Uterus (tissue), 3 donors: ENCODE measurements at regions not wholly inside any gene's neighbourhood (a gene's known extent, or its start where the extent isn't known, plus 50 kb on each side); places are given as distances from the start of the nearest gene placed in this dataset.

Source experiments
- DNase-seq, 2 donors: peaks; one replicate each; pipeline ENCODE4 v3.0.0-alpha.2; 2019 to 2020
- H3K27ac ChIP-seq, 2 donors: fragments of 200-600 bp; sonication (generic); 1 replicate in 1 of 2; 2 replicates in 1 of 2; pipeline ENCODE4 v1.5.1; 2016 to 2018
- H3K27me3 ChIP-seq, 2 donors: fragments of 200-600 bp; sonication (generic); one replicate each; pipeline ENCODE4 v1.5.1; 2018 to 2019; ENCODE audit warnings: control low read depth in 1 of 2
- H3K36me3 ChIP-seq, 2 donors: fragments of 200-600 bp; sonication (generic); one replicate each; pipeline ENCODE4 v1.5.1; 2019; ENCODE audit warnings: control low read depth in 1 of 2
- H3K4me1 ChIP-seq, 2 donors: fragments of 200-600 bp; sonication (generic); one replicate each; pipeline ENCODE4 v1.5.1; 2018 to 2019; ENCODE audit warnings: control low read depth in 1 of 2
- H3K4me3 ChIP-seq, 2 donors: fragments of 200-600 bp; sonication (generic); 1 replicate in 1 of 2; 2 replicates in 1 of 2; pipeline ENCODE4 v1.5.1; 2018 to 2019; ENCODE audit warnings: mild to moderate bottlenecking in 1 of 2
- H3K9me3 ChIP-seq, 2 donors: fragments of 200-600 bp; sonication (generic); one replicate each; pipeline ENCODE4 v1.5.1; 2019; ENCODE audit warnings: control low read depth in 1 of 2
- CTCF ChIP-seq, 4 experiments: fragments of 200-600 bp in 2 of 4; fragments of 450-650 bp in 2 of 4; sonication (generic) in 2 of 4; IDR thresholded peaks; one replicate each; pipeline ENCODE4 v1.5.1; 2016 to 2019; ENCODE audit warnings: antibody characterized with exemption in 4 of 4, mild to moderate bottlenecking in 2 of 4, moderate library complexity in 1 of 4
- POLR2A ChIP-seq, 2 donors: fragments of 450-650 bp; IDR thresholded peaks; one replicate each; pipeline ENCODE4 v1.6.1; 2016; ENCODE audit warnings: antibody characterized with exemption in 2 of 2, mild to moderate bottlenecking in 1 of 2, moderate library complexity in 1 of 2
- intact Hi-C: fragments of 100-400 bp; cut with DNase I; formaldehyde crosslinking; loops from one replicate; pipeline ENCODE4 v1.15.1; 2023; ENCODE audit warnings: low total_unique reads
- donor health status: DM: yes; HTN: yes; CAD: no.

- H3K27ac ChIP-seq, result no peak overlapping the region
- no peaks in the 10 kb centered on the region for H3K27me3 ChIP-seq
- no peak for DNase-seq
- H3K9me3 ChIP-seq, result no peaks in the 10 kb centered on the region
- no peak for TF ChIP-seq POLR2A (IDR thresholded peaks at IDR 0.05)
- TF ChIP-seq CTCF (IDR thresholded peaks at IDR 0.05), result no peak
- no peaks in the 10 kb centered on the region for H3K36me3 ChIP-seq
- H3K4me1 ChIP-seq, result no peaks in the 10 kb centered on the region
- no peak overlapping the region for H3K4me3 ChIP-seq
- intact Hi-C loops, result no loop called here
Measured at GRCh38 chr3:145719114-145719513, 441.9 kb downstream of the PLOD2 start.

GRCh38 chr3:145721273-145721805, 439.6 kb downstream of the PLOD2 start:
- intact Hi-C loops, result no loop called here
- no peak for TF ChIP-seq CTCF (IDR thresholded peaks at IDR 0.05)
- TF ChIP-seq POLR2A (IDR thresholded peaks at IDR 0.05), result no peak
- H3K36me3 ChIP-seq, result no peaks in the 10 kb centered on the region
- no peak overlapping the region for H3K4me3 ChIP-seq
- no peak for DNase-seq
- H3K4me1 ChIP-seq, result no peaks in the 10 kb centered on the region
- no peak overlapping the region for H3K27ac ChIP-seq
- no peaks in the 10 kb centered on the region for H3K27me3 ChIP-seq
- H3K9me3 ChIP-seq, result no peaks in the 10 kb centered on the region

GRCh38 chr3:145721815-145722214, 439.2 kb downstream of the PLOD2 start:
- no peak overlapping the region for H3K4me3 ChIP-seq
- TF ChIP-seq CTCF (IDR thresholded peaks at IDR 0.05) (no peak), POLR2A (IDR thresholded peaks at IDR 0.05) (no peak)
- no peaks in the 10 kb centered on the region for H3K4me1 ChIP-seq
- no peaks in the 10 kb centered on the region for H3K9me3 ChIP-seq
- intact Hi-C loops, result no loop called here
- no peaks in the 10 kb centered on the region for H3K36me3 ChIP-seq
- H3K27me3 ChIP-seq, result no peaks in the 10 kb centered on the region
- no peak for DNase-seq
- no peak overlapping the region for H3K27ac ChIP-seq

GRCh38 chr3:145727476-145727875, 433.5 kb downstream of the PLOD2 start:
- no peak for DNase-seq
- no peaks in the 10 kb centered on the region for H3K9me3 ChIP-seq
- no peak for TF ChIP-seq POLR2A (IDR thresholded peaks at IDR 0.05)
- TF ChIP-seq CTCF (IDR thresholded peaks at IDR 0.05), result no peak
- no peaks in the 10 kb centered on the region for H3K27me3 ChIP-seq
- no peak overlapping the region for H3K4me3 ChIP-seq
- intact Hi-C loops, result no loop called here
- no peak overlapping the region for H3K27ac ChIP-seq
- H3K36me3 ChIP-seq, result no peaks in the 10 kb centered on the region
- no peaks in the 10 kb centered on the region for H3K4me1 ChIP-seq

- H3K27me3 ChIP-seq, result no peaks in the 10 kb centered on the region
- H3K27ac ChIP-seq, result no peak overlapping the region
- H3K9me3 ChIP-seq, result no peaks in the 10 kb centered on the region
- no peak for DNase-seq
- H3K36me3 ChIP-seq, result no peaks in the 10 kb centered on the region
- TF ChIP-seq POLR2A (IDR thresholded peaks at IDR 0.05) (no peak), CTCF (IDR thresholded peaks at IDR 0.05) (no peak)
- no peaks in the 10 kb centered on the region for H3K4me1 ChIP-seq
- intact Hi-C loops, result no loop called here
- H3K4me3 ChIP-seq, result no peak overlapping the region
Measured at GRCh38 chr3:145735631-145736030, 425.4 kb downstream of the PLOD2 start.
